HG02759 (cell line): ENCODE measurements at regions not wholly inside any gene's neighbourhood (a gene's known extent, or its start where the extent isn't known, plus 50 kb on each side); places are given as distances from the start of the nearest gene placed in this dataset.
"Not testable (repeated sequence)": the region's sequence is repeated elsewhere in the genome, so short reads cannot be mapped to it uniquely, and the experiment has no call there.

ENCODE experiments used
- ATAC-seq: cut with Tn5 transposase; IDR thresholded peaks from one replicate; pipeline ENCODE4 v1.9.1; 2021; ENCODE audit warnings: mild to moderate bottlenecking, moderate library complexity; ENCODE audit not compliant: unreplicated experiment

GRCh38 chr22:25348996-25349395, 129.6 kb downstream of the CRYBB2 start:
- not testable (repeated sequence) for ATAC-seq

GRCh38 chr22:25350551-25350971, 131.1 kb downstream of the CRYBB2 start:
- no peak for ATAC-seq

GRCh38 chr22:25351631-25352293, 132.3 kb downstream of the CRYBB2 start:
- no peak for ATAC-seq

DNA sequence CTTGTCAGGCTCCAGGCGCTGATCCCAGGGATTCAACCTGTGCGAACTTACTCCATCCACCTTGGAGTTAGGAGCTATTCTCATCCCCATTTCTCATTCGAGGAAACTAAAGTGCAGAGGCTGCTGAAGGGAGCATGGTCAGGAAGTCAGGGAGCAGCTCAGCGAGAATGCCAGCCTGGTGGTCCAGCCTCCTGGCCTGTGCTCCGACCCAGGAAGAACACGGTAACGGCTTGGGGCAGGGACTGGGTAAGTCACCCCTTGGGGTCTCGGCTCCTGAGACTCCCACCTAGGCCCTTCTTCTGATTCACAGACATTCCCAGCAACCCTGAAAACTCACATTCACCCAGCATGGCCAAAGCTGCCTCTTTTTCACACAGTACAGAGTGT, 132.8 kb downstream of the CRYBB2 start:
- no peak for ATAC-seq

GRCh38 chr22:25353516-25354445, 134.3 kb downstream of the CRYBB2 start:
- ATAC-seq: no peak

- ATAC-seq: no peak
These were observed 135.0 kb downstream of the CRYBB2 start for GRCh38 chr22:25354456-25354855.

- ATAC-seq: no peak
These were observed 137.7 kb downstream of the CRYBB2 start for GRCh38 chr22:25357132-25357455.

GRCh38 chr22:25357606-25358420, 138.4 kb downstream of the CRYBB2 start:
- ATAC-seq: no peak

DNA sequence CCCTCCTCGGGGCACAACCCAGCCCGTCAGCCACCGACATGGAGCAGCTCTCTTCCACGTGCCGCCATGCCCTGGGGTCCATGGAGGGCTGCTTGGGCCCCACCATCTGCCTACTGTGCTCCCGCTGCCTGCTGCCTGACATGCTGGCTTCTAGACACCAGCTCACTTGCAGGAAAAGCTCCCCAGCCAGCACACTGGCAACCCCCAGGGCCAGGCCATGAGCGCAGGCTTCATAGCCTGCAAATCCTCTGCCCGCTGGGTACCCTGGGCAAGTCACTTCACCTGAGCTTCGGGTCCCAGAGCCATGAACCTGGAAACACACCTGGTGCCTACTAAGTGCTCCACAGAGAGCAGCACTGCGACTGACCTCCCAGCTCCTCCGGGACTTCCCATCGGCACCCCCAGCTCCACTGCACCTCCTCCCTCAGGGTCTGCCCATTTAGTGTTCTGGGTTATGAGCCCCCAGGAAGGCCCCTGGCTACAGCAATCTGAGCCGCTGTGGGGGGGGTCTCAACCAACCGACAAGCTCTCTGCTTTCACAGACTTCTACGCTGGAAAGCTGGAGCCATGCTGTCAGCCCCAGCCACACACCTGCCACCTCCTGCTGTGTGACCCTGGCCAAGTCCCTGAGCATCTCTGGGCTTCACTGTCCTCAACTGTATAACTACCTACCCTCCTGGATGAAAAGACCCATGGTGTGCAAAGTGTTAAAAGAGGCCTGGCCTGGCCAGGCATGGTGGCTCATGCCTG, 139.2 kb downstream of the CRYBB2 start:
- no peak for ATAC-seq

DNA sequence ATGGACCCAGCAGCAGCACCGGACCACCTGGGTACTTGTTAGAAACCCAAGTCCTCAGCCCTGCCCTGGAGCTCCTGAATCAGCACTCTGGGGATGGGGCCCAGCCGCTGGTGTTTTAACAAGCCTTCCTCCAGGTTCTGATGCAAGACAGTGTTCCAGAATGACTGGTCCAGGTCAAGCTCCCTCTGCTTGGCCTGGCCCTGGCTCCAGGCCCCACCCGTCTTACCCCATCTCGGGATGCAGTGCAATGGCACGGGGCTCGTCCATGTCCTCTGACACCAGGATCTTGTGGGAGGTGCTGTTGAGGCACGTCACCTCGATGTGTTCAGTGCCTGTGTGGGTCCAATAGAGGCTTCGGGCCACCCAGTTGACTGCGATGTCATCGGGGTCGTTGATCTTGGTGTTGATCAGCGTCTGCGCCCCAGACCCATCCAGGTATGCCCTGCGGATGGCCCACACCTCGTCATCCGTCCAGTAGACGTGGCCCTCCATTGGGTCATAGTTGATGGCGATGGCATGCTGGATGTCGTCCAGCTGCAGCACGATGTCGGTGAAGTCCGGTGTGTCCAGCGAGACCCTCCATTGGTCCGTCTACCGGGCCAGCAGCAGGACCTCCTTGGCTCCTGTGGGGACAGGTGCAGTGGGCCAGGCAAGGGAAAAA, 140.3 kb downstream of the CRYBB2 start:
- ATAC-seq: no peak

DNA sequence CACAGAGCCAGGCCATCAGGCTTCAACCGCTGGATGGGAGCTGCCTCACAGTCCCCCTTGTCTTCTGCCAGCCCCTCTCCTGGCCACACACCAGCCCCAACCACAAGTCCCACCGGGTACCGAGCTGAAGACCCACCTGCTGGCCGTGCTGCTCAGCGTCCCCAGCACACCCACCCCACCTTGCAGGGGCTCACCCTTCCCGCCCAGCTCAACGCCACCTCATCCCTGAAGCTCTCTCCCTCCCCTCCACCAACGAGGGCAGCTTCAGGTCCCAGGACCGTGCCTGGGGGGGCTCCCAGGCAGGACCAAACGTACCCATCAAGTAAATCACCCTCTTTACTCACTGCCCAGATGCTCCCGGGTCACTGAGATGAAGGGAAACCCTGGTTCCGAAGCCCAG, 141.0 kb downstream of the CRYBB2 start:
- ATAC-seq: no peak

GRCh38 chr22:25360891-25361645, 141.6 kb downstream of the CRYBB2 start:
- ATAC-seq: no peak

GRCh38 chr22:25361899-25362214, 142.4 kb downstream of the CRYBB2 start:
- ATAC-seq: no peak

DNA sequence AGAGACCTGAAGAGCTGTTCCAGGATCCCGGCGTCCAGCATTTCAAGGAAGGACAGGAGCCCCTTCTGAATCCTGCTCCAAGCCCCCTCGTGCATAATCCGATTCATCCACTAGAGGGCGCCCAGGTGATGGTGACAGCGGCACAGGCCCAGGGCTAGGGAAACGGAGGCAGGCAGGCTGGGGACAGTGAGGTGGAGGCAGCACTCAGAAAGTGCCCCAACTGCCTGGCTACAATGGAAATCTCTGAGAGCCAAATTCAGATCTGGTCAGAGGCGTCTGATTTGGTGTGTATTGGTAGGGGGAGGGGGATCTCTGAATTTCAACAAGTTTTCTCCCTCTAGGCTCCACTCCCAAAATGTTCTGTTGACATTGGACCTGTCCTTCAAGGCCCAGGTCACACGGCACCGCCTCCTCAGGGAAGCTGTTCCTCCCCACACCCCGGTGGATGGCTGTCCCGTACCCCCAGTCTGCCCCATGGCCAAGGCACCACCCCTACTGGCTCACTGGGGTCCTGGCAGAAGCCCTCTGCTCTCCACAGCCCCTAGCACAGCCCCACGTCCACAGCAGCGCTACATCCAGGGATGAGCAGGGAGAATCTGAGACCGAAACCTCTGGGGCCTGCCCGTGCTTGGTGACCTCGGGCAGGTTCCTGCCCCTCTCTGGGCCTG, 142.9 kb downstream of the CRYBB2 start:
- no peak for ATAC-seq

GRCh38 chr22:25362883-25363240, 143.4 kb downstream of the CRYBB2 start:
- ATAC-seq: no peak

- ATAC-seq: no peak
These were observed 144.0 kb downstream of the CRYBB2 start for GRCh38 chr22:25363474-25363873.

DNA sequence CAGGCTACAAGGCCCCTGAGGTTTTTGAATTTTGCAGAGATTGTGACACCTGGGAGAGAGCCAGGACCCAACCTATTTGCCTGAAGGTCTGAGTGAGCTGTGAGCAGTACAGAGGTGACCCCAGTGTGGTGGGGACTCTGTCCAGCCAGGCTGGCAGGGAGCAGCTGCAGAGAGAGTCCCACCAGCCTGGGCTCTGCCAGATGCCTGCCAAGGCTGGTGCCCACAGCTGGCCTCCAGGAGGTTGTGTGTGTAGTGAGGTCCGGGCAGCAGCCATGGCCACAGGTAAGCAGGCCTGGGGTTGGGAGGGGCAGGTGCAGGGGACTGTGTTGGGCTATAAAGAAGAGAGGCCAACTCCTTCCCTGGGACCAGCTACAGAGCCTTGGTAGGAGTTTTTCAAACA, 144.8 kb downstream of the CRYBB2 start:
- ATAC-seq: no peak

DNA sequence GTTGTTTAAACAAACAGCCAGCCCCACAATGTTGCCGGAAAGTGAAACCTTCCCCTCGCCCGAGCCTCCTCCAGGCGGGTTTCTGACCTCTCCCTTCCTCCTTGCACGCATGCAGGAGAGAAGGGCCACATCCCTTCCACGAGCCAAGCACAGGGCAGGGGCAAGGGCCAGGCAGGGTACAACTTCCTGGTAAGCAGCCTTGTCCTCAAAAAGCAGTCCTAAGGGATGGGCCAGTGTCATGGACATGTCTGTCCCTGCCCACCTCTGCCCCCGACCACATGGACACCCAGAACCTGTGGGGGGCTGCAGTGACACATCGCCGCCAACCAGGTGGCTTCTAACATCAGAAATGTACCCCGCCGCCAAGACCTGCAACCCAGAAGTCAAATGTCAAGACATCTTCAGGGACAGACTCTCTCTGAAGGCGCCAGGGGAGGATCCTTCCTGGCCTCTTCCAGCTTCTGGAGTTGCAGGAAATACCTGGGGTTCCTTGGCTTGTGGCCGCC, 145.3 kb downstream of the CRYBB2 start:
- no peak for ATAC-seq
